COLO668 (cell line): ENCODE measurements at regions not wholly inside any gene's neighbourhood (a gene's known extent, or its start where the extent isn't known, plus 50 kb on each side); places are given as distances from the start of the nearest gene placed in this dataset.

Experiments used
- DNase-seq: peaks from one replicate; lab custom pipeline; 2025; ENCODE audit not compliant: unreplicated experiment; lab: John Stamatoyannopoulos, UW

DNA sequence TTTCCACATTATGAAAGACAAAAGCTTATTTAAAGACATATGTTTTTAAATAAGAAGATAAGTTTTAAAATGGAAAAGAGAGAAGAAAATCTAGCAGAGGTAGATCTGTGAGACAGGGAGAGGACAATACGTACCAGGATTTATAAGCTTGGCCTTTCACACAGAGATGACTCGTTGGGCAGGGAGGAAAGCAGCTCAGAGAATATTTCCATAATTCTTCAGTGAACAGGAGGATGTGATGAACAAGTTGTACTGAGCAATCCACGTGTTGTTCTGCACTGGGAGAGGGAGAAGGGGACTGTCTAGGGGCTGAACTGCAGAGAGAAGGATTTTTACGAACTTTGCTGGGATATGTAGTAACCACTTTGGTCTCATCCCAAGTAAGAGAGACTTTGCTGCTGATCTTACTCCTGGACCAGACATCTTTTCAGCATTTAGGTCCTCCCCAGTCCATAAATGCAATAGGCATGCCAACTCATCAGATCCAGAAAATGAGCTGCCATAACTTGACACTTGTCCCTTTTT is 162.5 kb upstream of the SETBP1 start:
- DNase-seq: no peak

DNA sequence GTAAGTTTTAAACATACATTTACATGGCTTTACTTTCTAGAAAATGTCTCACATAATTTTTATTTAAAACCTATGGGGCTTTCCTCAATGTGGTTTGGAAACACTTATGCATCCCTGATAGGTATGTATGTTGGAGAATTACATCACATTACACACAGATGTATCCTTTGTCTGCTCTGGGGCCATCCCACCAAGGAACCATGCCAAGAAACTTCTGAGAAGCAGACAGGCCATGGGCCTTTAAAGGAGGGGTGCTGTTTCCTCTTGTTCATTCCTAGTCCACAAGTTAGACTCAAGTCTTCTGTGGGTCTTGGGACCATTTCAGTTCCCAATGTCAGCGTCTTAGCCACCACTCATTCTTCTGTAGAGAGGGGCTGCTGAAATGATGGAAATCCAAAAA is 162.0 kb upstream of the SETBP1 start:
- DNase-seq: no peak

DNA sequence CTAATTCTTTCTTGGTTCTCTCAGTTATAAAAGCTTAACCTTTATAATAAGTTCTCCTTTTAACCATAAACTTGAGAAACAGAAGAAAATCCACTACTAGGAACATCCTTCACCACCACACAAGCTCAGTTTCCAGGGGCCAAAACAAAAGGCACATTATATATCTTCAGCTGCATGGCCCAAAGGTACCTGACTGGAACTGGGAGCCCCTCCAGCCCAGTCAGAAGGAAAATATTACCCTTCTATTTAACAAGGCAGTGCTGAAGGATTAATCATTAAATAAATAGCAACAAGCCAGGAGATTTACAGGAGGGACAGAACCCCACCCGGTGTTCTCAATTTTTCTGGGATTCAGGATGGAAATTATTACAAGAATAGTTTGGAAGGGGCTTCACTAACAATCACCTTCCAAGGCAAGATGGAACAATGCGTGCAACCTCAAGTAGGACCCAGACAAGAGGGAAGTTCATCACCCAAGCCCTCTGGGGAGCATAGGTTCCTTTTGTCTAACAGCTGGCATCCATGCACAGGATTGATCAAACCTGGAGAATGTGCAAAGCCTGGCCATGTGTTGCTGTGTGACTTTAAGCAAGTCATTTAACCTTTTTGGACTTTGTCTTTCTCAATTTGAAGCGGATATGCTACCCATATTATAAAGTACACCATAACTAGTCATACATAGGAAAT is 159.6 kb upstream of the SETBP1 start:
- no peak for DNase-seq

DNA sequence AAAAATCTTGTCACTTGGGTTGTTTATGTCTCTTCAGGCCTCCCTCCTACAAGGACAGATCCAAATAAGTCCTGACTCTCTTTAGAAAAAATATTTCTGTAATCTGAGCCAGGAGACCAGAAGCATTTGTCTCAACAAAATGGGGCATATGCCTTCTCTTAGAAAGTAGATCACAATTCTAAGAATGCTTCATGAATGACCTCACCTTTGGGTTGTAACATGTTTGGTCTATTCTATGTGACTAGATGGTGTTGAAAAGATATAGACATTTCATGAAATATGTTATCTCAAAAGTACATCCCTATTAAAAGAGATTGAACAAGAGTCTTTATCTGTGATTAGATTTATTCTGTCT is 159.0 kb upstream of the SETBP1 start:
- DNase-seq: no peak

DNA sequence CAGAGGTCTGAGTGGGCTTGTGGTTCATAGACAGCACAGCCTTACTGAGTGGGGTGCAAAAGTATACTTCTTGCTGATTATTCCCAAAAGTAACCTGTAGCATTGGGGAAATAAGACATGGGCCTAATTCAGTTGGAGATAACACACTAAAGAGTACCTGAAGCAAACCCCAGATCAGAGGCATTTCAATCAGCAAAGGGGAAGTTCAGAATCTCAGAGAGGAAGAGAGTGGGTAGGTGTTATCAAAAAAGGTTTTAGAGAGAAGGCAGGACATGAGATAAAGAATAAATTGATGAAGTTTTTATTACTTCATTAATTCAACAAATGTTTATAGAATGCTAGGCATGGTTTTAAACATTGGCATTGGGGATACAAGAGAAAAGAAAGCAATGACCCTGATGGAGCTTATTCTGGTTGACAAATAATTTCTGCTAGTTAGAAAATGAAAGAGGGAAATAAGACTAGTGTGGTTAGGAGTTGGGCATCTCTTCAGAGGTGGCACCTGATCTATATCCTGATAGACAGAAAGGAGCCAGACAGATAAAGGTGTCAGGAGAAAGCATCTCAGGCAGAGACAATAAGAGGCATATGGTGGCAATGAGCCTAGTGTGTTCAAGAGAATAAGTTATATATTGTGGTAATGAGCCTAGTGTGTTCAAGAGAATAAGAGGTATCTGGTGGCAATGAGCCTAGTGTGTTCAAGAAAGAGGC is 153.8 kb upstream of the SETBP1 start:
- DNase-seq: no peak

DNA sequence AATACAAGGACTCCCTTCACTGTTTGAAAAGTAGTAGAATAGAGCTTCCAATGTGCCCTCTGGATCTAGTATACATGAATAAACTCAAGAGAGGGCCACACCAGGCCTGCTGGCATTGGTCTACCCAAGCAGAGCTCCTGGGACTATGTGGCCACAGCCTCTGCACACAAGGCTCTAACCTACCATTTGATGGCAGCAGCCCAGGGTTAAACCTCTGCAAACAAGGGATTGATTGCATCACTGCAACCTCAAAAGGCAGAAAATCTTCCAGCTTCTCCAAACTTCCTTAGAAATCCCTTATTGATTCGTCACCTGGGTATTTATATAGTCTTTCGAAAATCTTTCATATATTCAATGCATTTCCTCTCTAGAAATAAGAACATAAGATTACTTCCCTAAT is 147.6 kb upstream of the SETBP1 start:
- DNase-seq: no peak

DNA sequence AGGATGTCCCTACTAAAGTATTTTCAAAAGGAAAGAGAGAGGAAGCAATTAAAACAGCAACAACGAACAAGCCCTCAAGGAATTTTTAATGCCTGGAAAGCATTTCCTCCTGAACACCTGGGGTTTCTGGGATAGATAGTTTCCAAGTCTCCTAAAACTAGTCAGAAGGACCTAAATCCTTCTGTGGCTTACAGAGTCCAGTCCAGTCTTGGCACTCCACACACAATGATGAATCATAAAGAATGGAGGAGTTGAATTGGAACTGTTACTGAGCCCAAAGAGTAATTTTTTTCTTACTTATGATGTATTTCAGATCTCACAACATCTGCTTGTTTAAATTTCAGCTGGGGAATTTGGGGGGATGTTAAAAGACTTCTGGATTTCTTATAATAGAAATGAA is 144.6 kb upstream of the SETBP1 start:
- no peak for DNase-seq

DNA sequence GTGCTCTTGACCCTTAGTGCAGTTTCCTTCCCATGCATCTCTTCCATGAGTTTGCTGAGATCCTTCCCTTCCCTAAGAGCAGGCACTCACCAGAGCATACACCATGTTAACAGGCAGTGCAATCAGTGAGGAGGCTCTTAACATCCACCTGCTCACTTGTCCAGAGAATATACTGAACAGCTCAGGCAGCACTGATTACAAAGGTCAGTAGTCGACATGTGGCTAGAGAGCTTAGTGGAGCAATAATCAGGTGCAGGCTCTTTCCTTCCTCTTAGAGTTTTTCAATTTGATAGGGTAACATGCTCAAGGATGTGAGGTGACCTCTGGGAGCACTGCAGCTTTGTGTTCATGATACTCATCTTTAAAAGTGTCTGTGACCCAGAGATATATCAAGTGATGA is 144.1 kb upstream of the SETBP1 start:
- DNase-seq: no peak

DNA sequence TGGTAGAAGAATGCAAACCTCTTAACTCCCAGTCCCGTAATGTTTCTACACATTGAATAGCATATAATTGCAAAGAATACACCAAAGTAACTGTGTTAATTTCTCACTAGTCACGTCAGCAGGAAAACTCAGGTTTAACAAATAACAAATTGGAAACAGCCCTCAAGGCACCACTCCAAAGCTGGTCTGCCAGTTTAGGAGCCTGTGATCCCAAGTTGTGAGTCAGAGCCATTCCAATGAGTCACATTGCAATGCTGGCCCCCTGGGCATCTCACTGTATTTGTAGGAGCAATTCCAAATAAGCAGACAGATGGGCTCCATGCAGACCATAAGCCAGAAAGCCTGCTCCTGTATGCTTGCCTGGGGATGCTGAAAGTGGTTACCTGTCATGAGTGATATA is 143.2 kb upstream of the SETBP1 start:
- DNase-seq: no peak

DNA sequence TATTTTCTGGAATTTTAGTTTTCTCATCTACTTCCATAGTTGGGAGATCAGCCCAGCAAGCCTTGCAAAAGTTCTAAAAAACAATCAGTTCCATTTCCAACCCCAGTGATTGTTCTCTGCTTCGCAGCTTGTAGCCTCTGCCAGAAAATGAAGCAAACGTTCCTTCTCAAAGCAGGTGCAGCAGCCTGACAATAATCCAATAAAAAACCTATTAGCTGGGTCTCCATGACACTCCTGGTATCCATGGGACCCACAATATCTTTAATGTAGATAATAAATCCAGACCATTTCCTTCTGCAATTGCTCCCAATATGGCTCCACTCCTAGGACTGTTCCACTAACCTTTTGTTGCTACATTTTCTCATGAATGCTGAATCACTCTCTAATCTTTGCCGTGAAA is 140.8 kb upstream of the SETBP1 start:
- DNase-seq: no peak

DNA sequence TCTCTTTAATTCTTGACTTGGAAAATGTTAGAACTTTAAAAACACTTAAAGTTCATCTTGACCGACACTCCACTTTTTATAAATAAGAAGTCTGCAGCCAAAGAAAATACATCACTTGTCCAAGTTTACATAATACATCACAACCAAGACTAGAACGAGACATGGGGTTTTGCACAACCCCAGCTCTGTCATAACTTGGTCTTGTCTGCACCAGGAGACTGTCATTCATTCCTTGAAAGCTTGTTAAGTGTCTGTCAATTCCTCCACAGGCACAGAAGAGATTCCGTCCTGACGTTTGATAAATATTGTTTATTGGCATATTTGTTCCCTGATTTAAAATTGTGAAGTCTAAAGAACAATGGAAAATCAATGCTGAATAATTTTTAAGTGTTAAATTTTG is 139.5 kb upstream of the SETBP1 start:
- DNase-seq: no peak

DNA sequence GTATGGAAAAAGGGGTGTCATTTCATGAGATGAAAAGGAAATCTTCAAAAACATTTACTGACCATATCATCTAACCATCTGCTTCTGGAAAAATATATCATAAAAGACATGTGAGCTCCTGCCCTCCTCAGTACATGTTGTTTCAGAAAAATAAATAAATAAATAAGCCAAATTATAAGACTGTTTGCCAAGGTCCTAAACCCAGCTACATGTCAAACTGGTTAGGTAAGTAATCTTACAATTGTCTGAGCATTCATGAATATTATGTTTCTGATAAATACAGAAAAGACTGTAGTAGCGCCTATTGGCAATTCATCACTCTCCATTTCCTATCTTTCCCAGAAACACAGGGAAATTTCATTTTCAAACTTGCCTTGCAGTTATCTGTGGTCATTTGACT is 138.9 kb upstream of the SETBP1 start:
- no peak for DNase-seq

DNA sequence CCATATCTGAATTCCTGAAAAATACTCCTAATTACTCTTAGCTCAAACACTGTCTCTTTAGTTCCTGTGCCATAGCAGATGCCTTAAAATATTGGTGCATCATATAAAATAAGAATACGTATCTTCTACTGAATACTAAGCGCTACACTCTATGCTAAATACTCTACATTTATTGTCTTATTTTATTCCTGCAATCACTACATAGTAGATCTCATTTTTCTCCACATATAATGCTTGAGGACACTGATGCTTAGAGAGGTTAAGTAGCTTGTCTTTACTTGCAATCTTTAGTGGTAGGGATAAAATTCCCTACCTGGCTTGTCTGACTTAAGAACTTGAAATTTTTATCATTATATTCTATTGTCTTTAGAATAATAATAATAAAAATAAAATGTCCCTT is 137.3 kb upstream of the SETBP1 start:
- no peak for DNase-seq

DNA sequence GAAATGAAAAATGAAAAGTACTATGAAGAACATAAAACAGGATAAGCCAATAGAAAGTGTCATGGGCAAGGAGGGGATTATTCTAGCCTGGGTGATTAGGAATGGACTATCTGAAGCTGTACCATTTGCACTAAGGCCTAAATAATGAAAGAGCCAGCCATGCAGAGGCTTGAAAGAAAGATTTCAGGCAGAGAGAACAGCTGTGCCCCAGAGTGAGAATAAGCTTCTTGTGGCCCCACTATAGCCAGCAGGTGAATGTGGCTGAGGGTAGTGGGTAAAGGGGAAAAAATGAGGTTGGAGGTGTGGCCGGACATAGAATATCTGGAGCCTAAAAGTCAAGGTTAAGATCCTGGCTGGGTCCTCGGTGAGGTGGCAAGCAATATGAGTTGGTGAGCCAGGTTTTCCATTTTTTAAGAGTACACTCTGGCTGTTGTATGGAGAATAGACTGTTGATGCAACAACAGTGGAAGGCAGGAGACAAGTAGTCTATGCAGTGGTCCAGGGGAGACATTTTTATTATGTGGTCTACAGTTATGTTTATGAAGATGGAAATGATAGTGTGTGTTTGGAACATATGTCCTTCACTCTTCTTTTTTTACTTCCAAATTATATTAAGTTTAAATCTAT is 135.2 kb upstream of the SETBP1 start:
- no peak for DNase-seq

DNA sequence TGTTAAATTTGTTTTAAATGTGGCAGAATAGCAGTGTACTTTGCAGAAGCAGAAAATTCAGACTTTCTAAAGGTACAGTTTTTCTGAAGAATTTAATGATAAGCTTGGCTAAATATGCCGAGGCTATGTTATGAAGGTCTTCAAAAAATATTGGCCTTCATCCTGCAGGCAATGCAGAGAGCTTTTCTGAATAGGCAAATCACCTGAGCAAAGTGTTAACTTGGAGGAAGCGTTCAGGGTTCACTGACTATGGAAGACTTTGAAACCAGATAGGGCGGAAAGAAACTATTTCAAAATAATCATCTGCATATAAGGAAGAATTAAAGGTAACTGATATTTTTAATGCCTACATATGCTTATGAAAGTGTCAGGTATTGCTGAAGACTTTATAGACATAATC is 133.7 kb upstream of the SETBP1 start:
- DNase-seq: no peak

DNA sequence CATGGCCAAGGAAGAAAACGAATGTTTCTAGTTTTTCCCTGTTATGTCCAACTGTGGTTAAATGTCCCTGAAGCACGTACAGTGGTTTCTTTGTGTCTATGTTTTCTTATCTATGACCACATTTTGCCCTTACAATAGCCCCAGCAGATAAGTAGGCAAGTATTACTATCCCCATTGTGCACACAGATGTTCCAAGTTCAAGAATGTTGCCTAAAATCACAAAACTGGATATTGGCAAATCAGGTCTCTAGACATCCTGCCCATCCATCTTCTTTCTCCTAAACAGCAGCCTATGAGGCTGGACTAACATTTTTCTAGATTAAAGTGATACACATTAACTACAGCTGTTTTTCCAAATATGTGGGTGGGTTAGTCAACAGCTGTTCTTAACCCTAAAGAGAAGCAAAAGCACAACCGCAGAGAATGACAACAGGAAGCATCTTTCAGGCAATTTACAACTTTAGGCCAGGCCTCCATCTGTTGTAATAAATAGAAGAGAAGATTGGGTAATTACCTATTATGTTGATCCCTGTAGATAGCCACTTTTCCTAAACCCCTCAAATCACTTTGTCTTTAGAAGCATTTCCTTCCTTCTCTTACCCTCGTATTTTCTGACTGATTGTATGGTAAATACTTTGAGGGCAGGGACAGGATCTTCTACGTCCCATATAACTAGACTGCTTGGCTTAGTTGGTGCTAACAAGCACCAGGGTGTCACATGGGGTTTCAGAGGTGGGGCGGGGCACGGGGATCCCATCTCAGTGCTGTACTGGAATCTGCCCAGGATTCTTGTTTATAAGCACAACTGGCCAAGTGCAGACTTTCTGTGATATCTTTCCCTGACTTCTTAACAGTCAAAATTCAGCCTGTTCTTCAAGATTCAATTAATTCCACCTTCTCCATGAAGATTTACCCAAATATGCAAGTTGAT is 132.1 kb upstream of the SETBP1 start:
- DNase-seq: no peak

DNA sequence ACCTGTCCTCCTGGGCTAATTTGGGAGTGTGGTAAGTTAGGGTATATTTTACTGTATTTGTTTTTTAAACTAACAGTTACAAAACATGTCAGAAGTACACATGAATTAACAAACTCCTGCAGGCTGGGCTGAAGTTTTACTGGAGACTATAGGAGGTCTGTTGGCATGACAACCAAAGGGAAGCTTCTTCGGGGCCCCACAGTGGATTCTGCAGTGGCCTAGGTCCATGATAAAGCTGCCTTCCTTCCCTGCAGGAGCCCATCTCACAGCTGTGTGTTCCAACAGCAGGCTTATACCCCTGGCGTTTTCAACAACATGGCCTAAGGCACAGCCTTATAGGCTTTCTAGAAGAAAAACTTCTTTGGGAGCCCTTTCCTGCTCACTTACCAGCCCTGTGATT is 128.0 kb upstream of the SETBP1 start:
- no peak for DNase-seq

DNA sequence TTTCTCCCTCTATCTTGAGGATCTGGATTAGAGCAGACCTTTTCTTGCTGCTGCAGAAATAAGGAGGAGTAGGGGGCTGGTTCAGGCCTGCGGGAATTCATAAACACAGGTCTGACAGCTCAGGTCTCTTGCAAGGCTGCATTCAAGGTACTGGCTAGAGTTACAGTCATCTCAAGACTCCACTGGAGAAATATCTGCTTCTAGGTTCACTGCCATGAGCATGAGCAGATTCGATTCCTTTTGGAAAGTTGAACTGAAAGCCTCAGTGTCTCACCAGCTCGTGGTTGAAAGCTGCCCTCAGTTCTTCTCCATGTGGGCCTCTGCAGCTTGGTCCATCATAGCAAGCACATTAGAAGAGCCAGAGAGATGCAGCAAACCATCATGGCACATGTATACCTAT is 124.4 kb upstream of the SETBP1 start:
- no peak for DNase-seq

DNA sequence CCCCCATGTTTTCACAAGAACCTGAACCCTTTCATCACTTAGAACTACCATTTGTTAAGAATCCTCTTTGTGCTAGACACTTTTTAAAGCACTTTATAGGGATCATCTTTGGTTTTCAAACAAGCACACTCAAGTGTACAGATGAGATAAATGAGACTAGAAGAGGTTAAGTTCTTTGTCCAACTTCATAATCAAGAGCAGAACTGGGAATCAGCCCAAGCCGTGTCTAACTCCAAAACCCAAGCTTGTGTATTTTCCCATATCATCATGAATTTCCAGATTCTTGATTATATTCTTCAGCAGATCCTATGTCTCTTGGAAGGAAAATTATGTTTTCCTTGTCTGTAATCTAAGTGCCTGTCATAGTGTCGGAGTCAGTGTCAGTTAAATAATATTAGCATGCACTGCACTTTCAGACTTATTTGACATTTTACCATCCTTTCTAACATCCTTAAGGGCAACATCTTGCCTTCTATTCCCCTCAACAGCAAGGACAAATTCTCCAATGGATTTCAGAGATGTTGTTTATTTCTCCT is 123.0 kb upstream of the SETBP1 start:
- no peak for DNase-seq

DNA sequence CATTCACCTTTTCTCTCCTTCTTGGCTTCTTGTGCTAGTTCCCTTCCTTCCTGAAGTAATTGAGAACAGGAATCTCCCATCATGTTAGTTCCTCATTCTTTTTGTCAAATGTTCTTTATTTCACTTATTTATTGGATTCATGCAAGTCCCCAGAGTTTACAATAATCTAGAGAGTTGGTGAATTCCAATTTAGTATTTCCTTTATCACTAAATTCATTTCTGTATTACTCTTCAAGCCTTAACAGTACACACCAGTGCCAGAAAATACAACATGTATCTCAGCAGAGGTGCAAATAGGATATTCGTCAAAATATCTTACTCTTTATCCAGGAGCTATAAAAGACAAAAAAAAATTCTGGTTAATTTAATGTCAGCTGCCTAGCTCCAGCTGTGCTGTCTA is 121.9 kb upstream of the SETBP1 start:
- no peak for DNase-seq

DNA sequence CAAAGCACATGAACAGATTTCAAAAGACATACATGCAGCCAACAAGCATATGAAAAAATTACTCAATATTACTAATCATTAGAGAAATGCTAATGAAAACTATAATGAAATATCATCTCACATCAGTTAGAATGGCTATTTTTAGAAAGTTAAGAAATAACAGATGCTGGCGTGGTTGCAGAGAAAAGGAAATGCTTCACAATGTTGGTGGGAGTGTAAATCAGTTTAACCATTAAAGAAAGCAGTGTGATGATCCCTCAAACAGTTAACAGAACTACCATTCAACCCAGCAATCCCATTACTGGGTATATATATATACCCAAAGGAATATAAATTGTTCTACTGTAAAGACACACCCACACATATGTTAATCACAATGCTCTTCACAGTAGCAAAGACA is 117.7 kb upstream of the SETBP1 start:
- no peak for DNase-seq
